Spleen (tissue), 7 donors: ENCODE measurements at regions not wholly inside any gene's neighbourhood (a gene's known extent, or its start where the extent isn't known, plus 50 kb on each side); places are given as distances from the start of the nearest gene placed in this dataset.

Experiments used
- CTCF ChIP-seq, 11 experiments: fragments of 200-600 bp in 7 of 11; fragments of 450-650 bp in 4 of 11; sonication (generic) in 4 of 11; IDR thresholded peaks in 8 of 11; conservative IDR thresholded peaks in 3 of 11; 1 replicate in 7 of 11; 2 replicates in 4 of 11; pipeline versions ENCODE4 v1.4.0 to v1.8.0; 2016 to 2021; ENCODE audit warnings: antibody characterized with exemption in 11 of 11, inconsistent platforms in 4 of 11, mild to moderate bottlenecking in 1 of 11
- POLR2A ChIP-seq, 3 donors: fragments of 450-650 bp; IDR thresholded peaks; one replicate each; pipeline ENCODE4 v1.5.1; 2017; ENCODE audit warnings: antibody characterized with exemption in 3 of 3, mild to moderate bottlenecking in 1 of 3
- donor health status: DM: no; HTN: no; CAD: no; lungs with moderate emphysema.
- donor health status: DM: no; HTN: no; CAD: no.
- donor health status: DM: no; HTN: no; CAD: no.

- TF ChIP-seq CTCF (IDR thresholded peaks at IDR 0.05 in 8 of 11, conservative IDR thresholded peaks at IDR 0.05 in 3 of 11) (no peak), POLR2A (IDR thresholded peaks at IDR 0.05) (no peak)
Observed at GRCh38 chr1:60679524-60680375, 402.6 kb upstream of the NFIA start.
